GM21423 (cell line): ENCODE measurements at regions not wholly inside any gene's neighbourhood (a gene's known extent, or its start where the extent isn't known, plus 50 kb on each side); places are given as distances from the start of the nearest gene placed in this dataset.

Experiments
- ATAC-seq: cut with Tn5 transposase; IDR thresholded peaks from one replicate; pipeline ENCODE4 v1.9.1; 2021; ENCODE audit warnings: mild to moderate bottlenecking, moderate library complexity; ENCODE audit not compliant: unreplicated experiment

- ATAC-seq: no peak
Measured at GRCh38 chr13:67769063-67769986, 539.2 kb upstream of the PCDH9 start.

GRCh38 chr13:67763984-67764383 is 533.8 kb upstream of the PCDH9 start:
- ATAC-seq: no peak

GRCh38 chr13:67763384-67763783 is 533.2 kb upstream of the PCDH9 start:
- no peak for ATAC-seq

GRCh38 chr13:67758975-67759374 is 528.8 kb upstream of the PCDH9 start:
- no peak for ATAC-seq

- ATAC-seq: no peak
Measured at GRCh38 chr13:67754012-67754411, 523.9 kb upstream of the PCDH9 start.

GRCh38 chr13:67752759-67753158 is 522.6 kb upstream of the PCDH9 start:
- no peak for ATAC-seq

GRCh38 chr13:67742478-67742877 is 512.3 kb upstream of the PCDH9 start:
- no peak for ATAC-seq

- ATAC-seq: no peak
Measured at GRCh38 chr13:67740871-67741535, 510.9 kb upstream of the PCDH9 start.

- no peak for ATAC-seq
Measured at GRCh38 chr13:67736646-67737420, 506.7 kb upstream of the PCDH9 start.

GRCh38 chr13:67735651-67736050 is 505.5 kb upstream of the PCDH9 start:
- ATAC-seq: no peak

- ATAC-seq: no peak
Measured at GRCh38 chr13:67726979-67727378, 496.8 kb upstream of the PCDH9 start.

- ATAC-seq: no peak
Measured at GRCh38 chr13:67725999-67726398, 495.9 kb upstream of the PCDH9 start.

GRCh38 chr13:67713571-67713970 is 483.4 kb upstream of the PCDH9 start:
- ATAC-seq: no peak

GRCh38 chr13:67696775-67697174 is 466.6 kb upstream of the PCDH9 start:
- ATAC-seq: no peak

- ATAC-seq: no peak
Measured at GRCh38 chr13:67664502-67664901, 434.4 kb upstream of the PCDH9 start.

GRCh38 chr13:67662997-67663396 is 432.9 kb upstream of the PCDH9 start:
- no peak for ATAC-seq

GRCh38 chr13:67652887-67653286 is 422.8 kb upstream of the PCDH9 start:
- ATAC-seq: no peak

- no peak for ATAC-seq
Measured at GRCh38 chr13:67651908-67652465, 421.9 kb upstream of the PCDH9 start.

- no peak for ATAC-seq
Measured at GRCh38 chr13:67650471-67650870, 420.3 kb upstream of the PCDH9 start.

- ATAC-seq: no peak
Measured at GRCh38 chr13:67645874-67646467, 415.8 kb upstream of the PCDH9 start.
